Fibroblast of the aortic adventitia (primary cell): ENCODE measurements at regions not wholly inside any gene's neighbourhood (a gene's known extent, or its start where the extent isn't known, plus 50 kb on each side); places are given as distances from the start of the nearest gene placed in this dataset.

ENCODE experiments used
- DNase-seq: peaks from one replicate; pipeline ENCODE4 v3.0.0-alpha.2; 2010; ENCODE audit warnings: low read depth
- H3K4me3 ChIP-seq: 2 replicates; pipeline ENCODE4 v1.5.1; 2011; ENCODE audit warnings: low read depth, mild to moderate bottlenecking, control low read depth, low read length, moderate library complexity
- CTCF ChIP-seq: IDR thresholded peaks from 2 replicates; pipeline ENCODE4 v1.5.1; 2011; ENCODE audit warnings: mild to moderate bottlenecking, low read length, control low read depth, inconsistent platforms; ENCODE audit not compliant: insufficient read depth

- no peak overlapping the region for H3K4me3 ChIP-seq
- DNase-seq = peak; percentile 57
- no peak for TF ChIP-seq CTCF
These were observed 145.6 kb downstream of the DYRK2 start for GRCh38 chr12:67794161-67794560.

GRCh38 chr12:67795236-67795635 is 146.7 kb downstream of the DYRK2 start:
- TF ChIP-seq CTCF = no peak
- DNase-seq = no peak
- H3K4me3 ChIP-seq = no peak overlapping the region

- no peak for TF ChIP-seq CTCF
- no peak overlapping the region for H3K4me3 ChIP-seq
- DNase-seq = peak; percentile 89
These were observed 148.7 kb downstream of the DYRK2 start for GRCh38 chr12:67797185-67797741.

GRCh38 chr12:67797753-67798152 is 149.2 kb downstream of the DYRK2 start:
- no peak for TF ChIP-seq CTCF
- DNase-seq = no peak
- H3K4me3 ChIP-seq = no peak overlapping the region

- TF ChIP-seq CTCF = no peak
- H3K4me3 ChIP-seq = no peak overlapping the region
- DNase-seq = peak; percentile 26
These were observed 150.2 kb downstream of the DYRK2 start for GRCh38 chr12:67798768-67799167.

- no peak for DNase-seq
- no peak for TF ChIP-seq CTCF
- H3K4me3 ChIP-seq = no peak overlapping the region
These were observed 154.2 kb downstream of the DYRK2 start for GRCh38 chr12:67802731-67803130.
